Fibroblast of lung (primary cell): ENCODE measurements at regions not wholly inside any gene's neighbourhood (a gene's known extent, or its start where the extent isn't known, plus 50 kb on each side); places are given as distances from the start of the nearest gene placed in this dataset.

ENCODE experiments used
- EZH2 ChIP-seq: IDR thresholded peaks from 2 replicates; pipeline ENCODE4 v1.5.1; 2012; ENCODE audit warnings: low read length, control low read depth, mild to moderate bottlenecking; ENCODE audit errors: missing control alignments
- TF ChIP-seq, protein P1 (sequence below), 2 donors: IDR thresholded peaks in 1 of 2; conservative IDR thresholded peaks in 1 of 2; 1 replicate in 1 of 2; 2 replicates in 1 of 2; pipeline ENCODE4 v1.5.1; 2011 to 2012; ENCODE audit warnings: low read length in 2 of 2, control low read depth in 1 of 2, inconsistent platforms in 1 of 2, low read depth in 1 of 2, mild to moderate bottlenecking in 1 of 2

- TF ChIP-seq, protein P1, sequence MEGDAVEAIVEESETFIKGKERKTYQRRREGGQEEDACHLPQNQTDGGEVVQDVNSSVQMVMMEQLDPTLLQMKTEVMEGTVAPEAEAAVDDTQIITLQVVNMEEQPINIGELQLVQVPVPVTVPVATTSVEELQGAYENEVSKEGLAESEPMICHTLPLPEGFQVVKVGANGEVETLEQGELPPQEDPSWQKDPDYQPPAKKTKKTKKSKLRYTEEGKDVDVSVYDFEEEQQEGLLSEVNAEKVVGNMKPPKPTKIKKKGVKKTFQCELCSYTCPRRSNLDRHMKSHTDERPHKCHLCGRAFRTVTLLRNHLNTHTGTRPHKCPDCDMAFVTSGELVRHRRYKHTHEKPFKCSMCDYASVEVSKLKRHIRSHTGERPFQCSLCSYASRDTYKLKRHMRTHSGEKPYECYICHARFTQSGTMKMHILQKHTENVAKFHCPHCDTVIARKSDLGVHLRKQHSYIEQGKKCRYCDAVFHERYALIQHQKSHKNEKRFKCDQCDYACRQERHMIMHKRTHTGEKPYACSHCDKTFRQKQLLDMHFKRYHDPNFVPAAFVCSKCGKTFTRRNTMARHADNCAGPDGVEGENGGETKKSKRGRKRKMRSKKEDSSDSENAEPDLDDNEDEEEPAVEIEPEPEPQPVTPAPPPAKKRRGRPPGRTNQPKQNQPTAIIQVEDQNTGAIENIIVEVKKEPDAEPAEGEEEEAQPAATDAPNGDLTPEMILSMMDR (conservative IDR thresholded peaks at IDR 0.05 in 1 of 2, IDR thresholded peaks at IDR 0.05 in 1 of 2; ENCODE audit: low read depth in 1 of 2, low read length in 2 of 2), result peak in 1 of 2 donors; percentile 6
- TF ChIP-seq EZH2, result no peak
Measured at GRCh38 chrX:145190801-145191389, 56.4 kb upstream of the SPANXN1 start.
